ENCODE measurements at regions not wholly inside any gene's neighbourhood (a gene's known extent, or its start where the extent isn't known, plus 50 kb on each side); places are given as distances from the start of the nearest gene placed in this dataset.

- no peak for TF ChIP-seq ZNF668 (CRISPR knock-in tag; IDR thresholded peaks at IDR 0.05)
- TF ChIP-seq PCBP2 (IDR thresholded peaks at IDR 0.05; ENCODE audit: low read depth, low read length, poor library complexity, severe bottlenecking), result no peak
Observed at GRCh38 chr4:110878413-110878812, 255.5 kb upstream of the PITX2 start (continued).

- 2% methylated on average over 3 of the region's 3 CpGs for WGBS (ENCODE audit: insufficient coverage, low coverage, missing lambda C conversion rate)
- in situ Hi-C loops (cut with MboI), result no loop called here
- H3K27me3 ChIP-seq (ENCODE audit: control insufficient read depth in 2 of 2, insufficient read depth in 2 of 2, low read length in 2 of 2), result no peaks in the 10 kb centered on the region
- H3K9me1 ChIP-seq (ENCODE audit: control insufficient read depth, insufficient read depth, low read length), result no peaks in the 10 kb centered on the region
- H3K4me2 ChIP-seq (ENCODE audit: insufficient read depth, low read length), result no peak overlapping the region
- no peaks in the 10 kb centered on the region for H3K36me3 ChIP-seq (ENCODE audit: control insufficient read depth, insufficient read depth, low read length)
- DNase-seq (ENCODE audit: extremely low read depth in 1 of 4, low spot score in 3 of 4), result no peak
- no peak for FAIRE-seq
- intact Hi-C loops (cut with micrococcal nuclease), result no loop called here
- ChIA-PET POLR2A (no interaction called here), CTCF (ENCODE audit: low intra/inter-chr PET ratio) (no interaction called here)
- no peaks in the 10 kb centered on the region for H3K4me1 ChIP-seq (replicated peaks in 1 of 2; ENCODE audit: control insufficient read depth in 2 of 2, insufficient read depth in 2 of 2, low read length in 2 of 2)
- no peaks in the 10 kb centered on the region for H3K79me2 ChIP-seq (ENCODE audit: control insufficient read depth, insufficient read depth, low read length)
- TF ChIP-seq ZNF785 (CRISPR knock-in tag; IDR thresholded peaks at IDR 0.05) (no peak), ZNF274 (IDR thresholded peaks at IDR 0.05; ENCODE audit: borderline replicate concordance, low read depth, low read length) (no peak), ZFP1 (CRISPR knock-in tag; IDR thresholded peaks at IDR 0.05) (no peak), PCBP2 (IDR thresholded peaks at IDR 0.05; ENCODE audit: low read depth, low read length, poor library complexity, severe bottlenecking) (no peak), JUN (IDR thresholded peaks at IDR 0.05; ENCODE audit: borderline replicate concordance, low read depth, low read length) (no peak), JUN (CRISPR knock-in tag; IDR thresholded peaks at IDR 0.05; ENCODE audit: borderline replicate concordance) (no peak), ZNF695 (CRISPR knock-in tag; IDR thresholded peaks at IDR 0.05) (no peak), ETV5 (CRISPR knock-in tag; IDR thresholded peaks at IDR 0.05; ENCODE audit: low read depth) (no peak), HNRNPUL1 (IDR thresholded peaks at IDR 0.05; ENCODE audit: low read length) (no peak), ELF4 (CRISPR knock-in tag; IDR thresholded peaks at IDR 0.05) (no peak), ARID1B (IDR thresholded peaks at IDR 0.05) (no peak), FOS (IDR thresholded peaks at IDR 0.05; ENCODE audit: extremely low read depth, insufficient read length) (no peak), CEBPZ (IDR thresholded peaks at IDR 0.05; ENCODE audit: borderline replicate concordance, low read depth, low read length) (no peak), CBX8 (IDR thresholded peaks at IDR 0.05; ENCODE audit: borderline replicate concordance, extremely low read depth, low read depth, low read length, poor library complexity, severe bottlenecking) (no peak), ATF6 (CRISPR knock-in tag; IDR thresholded peaks at IDR 0.05) (no peak)
- H3K4me3 ChIP-seq, result no peak overlapping the region
- no peak for ATAC-seq
- no TSS peak for BruUV-seq (replicated peaks)
- no peak overlapping the region for H3K27ac ChIP-seq (ENCODE audit: extremely low read depth, low read depth, low read length)
- H2AFZ ChIP-seq (ENCODE audit: low read depth, low read length), result no peak overlapping the region
- no peaks in the 10 kb centered on the region; the same call in 1 of the 2 replicates for H3K9me3 ChIP-seq (replicated peaks; ENCODE audit: control insufficient read depth, insufficient read depth, low read depth, low read length)
- no peaks in the 10 kb centered on the region for H4K20me1 ChIP-seq (replicated peaks; ENCODE audit: control insufficient read depth, insufficient read depth, low read length)
- H3K9ac ChIP-seq (ENCODE audit: insufficient read depth in 1 of 2, low read depth in 2 of 2, low read length in 2 of 2), result no peak overlapping the region
Observed at GRCh38 chr4:110878956-110879355, 256.1 kb upstream of the PITX2 start.
